Left lung (tissue), 4 donors: ENCODE measurements at regions not wholly inside any gene's neighbourhood (a gene's known extent, or its start where the extent isn't known, plus 50 kb on each side); places are given as distances from the start of the nearest gene placed in this dataset.
"Not testable (repeated sequence)": the region's sequence is repeated elsewhere in the genome, so short reads cannot be mapped to it uniquely, and the experiment has no call there.

Experiments
- ATAC-seq: fragments of 200-7000 bp; cut with Tn5 transposase; one replicate; pipeline ENCODE4 v1.9.1; 2020; ENCODE audit warnings: moderate library complexity
- DNase-seq, 4 donors: peaks; one replicate each; pipeline ENCODE4 v3.0.0-alpha.2; 2013 to 2020
- H3K27ac ChIP-seq, 2 donors: fragments of 200-600 bp; sonication (generic) in 1 of 2; one replicate each; pipeline versions ENCODE4 v1.5.0 to v1.8.0; 2020 to 2021
- H3K27me3 ChIP-seq, 2 donors: fragments of 200-600 bp; sonication (generic) in 1 of 2; one replicate each; pipeline versions ENCODE4 v1.5.0 to v1.8.0; 2020 to 2021
- H3K36me3 ChIP-seq, 2 donors: fragments of 200-600 bp; sonication (generic) in 1 of 2; one replicate each; pipeline versions ENCODE4 v1.5.0 to v1.8.0; 2020 to 2021
- H3K4me1 ChIP-seq, 2 donors: fragments of 200-600 bp; one replicate each; pipeline ENCODE4 v1.8.0; 2021
- H3K4me3 ChIP-seq, 2 donors: fragments of 200-600 bp; sonication (generic) in 1 of 2; one replicate each; pipeline versions ENCODE4 v1.5.0 to v1.8.0; 2020 to 2021; ENCODE audit warnings: mild to moderate bottlenecking in 1 of 2
- H3K9me3 ChIP-seq, 2 donors: fragments of 200-600 bp; sonication (generic) in 1 of 2; one replicate each; pipeline versions ENCODE4 v1.5.0 to v1.8.0; 2020 to 2021
- intact Hi-C, 2 donors: fragments of 100-400 bp; cut with DNase I; formaldehyde crosslinking; loops; one replicate each; pipeline versions ENCODE4 v1.11.2 to v1.14.2; 2022
- TF ChIP-seq, protein P1 (sequence below), 2 donors: fragments of 200-600 bp; sonication (generic) in 1 of 2; IDR thresholded peaks; one replicate each; pipeline versions ENCODE4 v1.5.0 to v1.8.0; 2021; ENCODE audit warnings: antibody characterized with exemption in 2 of 2
- donor health status: DM: no; HTN: yes; CAD: no.
- donor health status: DM: no; HTN: no; CAD: no.

DNA sequence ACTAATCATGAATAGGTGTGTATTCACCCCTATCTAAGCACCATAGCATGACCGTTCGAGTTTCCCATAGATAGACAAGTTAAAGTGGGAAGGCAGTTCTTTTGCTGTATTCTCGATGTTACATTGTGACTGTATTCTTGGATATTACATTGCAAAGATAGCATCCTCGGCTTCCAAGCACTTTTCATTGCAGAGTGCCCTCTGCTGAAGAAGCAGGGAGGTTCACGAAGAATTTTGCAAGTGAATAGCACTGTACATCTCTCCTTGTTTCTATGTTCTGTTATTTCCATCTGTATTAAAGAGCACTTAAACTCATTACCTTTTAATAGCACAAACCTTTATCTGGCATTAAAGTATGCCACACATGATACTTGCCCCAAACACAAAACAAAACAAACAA lies 426.7 kb upstream of the ARX start:
- Histone ChIP-seq H3K36me3 (no peaks in the 10 kb centered on the region), H3K27me3 (no peaks in the 10 kb centered on the region), H3K9me3 (no peaks in the 10 kb centered on the region), H3K4me3 (no peak overlapping the region), H3K4me1 (no peaks in the 10 kb centered on the region), H3K27ac (no peak overlapping the region)
- intact Hi-C loops: no loop called here
- TF ChIP-seq, protein P1, sequence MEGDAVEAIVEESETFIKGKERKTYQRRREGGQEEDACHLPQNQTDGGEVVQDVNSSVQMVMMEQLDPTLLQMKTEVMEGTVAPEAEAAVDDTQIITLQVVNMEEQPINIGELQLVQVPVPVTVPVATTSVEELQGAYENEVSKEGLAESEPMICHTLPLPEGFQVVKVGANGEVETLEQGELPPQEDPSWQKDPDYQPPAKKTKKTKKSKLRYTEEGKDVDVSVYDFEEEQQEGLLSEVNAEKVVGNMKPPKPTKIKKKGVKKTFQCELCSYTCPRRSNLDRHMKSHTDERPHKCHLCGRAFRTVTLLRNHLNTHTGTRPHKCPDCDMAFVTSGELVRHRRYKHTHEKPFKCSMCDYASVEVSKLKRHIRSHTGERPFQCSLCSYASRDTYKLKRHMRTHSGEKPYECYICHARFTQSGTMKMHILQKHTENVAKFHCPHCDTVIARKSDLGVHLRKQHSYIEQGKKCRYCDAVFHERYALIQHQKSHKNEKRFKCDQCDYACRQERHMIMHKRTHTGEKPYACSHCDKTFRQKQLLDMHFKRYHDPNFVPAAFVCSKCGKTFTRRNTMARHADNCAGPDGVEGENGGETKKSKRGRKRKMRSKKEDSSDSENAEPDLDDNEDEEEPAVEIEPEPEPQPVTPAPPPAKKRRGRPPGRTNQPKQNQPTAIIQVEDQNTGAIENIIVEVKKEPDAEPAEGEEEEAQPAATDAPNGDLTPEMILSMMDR (IDR thresholded peaks at IDR 0.05): no peak
- DNase-seq (peak in 1 of 4 donors; percentile 1), ATAC-seq (no peak)

DNA sequence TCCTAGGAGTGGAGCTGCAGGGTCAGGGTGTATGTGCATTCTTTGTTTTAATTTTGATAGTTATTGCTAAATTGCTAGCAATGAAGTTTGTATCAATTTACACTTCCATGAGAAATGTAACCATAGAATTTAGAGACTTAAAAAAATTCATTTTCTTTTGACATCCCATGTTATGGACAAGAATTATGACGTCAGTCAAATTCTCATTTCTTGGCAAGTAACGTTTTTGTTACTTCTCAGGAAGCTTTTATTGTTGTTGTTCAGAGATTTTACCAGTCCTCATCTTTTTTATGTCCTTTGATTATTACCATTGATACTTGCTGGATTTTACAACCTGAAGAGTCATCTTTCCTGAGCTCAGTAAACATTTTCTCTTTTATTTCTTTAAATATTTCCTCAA lies 417.5 kb upstream of the ARX start:
- no peaks in the 10 kb centered on the region for H3K9me3 ChIP-seq
- no peak for DNase-seq
- TF ChIP-seq, protein P1 (IDR thresholded peaks at IDR 0.05): no peak
- intact Hi-C loops: no loop called here
- no peaks in the 10 kb centered on the region for H3K4me1 ChIP-seq
- no peaks in the 10 kb centered on the region for H3K36me3 ChIP-seq
- no peak overlapping the region for H3K4me3 ChIP-seq
- no peak for ATAC-seq
- no peaks in the 10 kb centered on the region for H3K27me3 ChIP-seq
- no peak overlapping the region for H3K27ac ChIP-seq

DNA sequence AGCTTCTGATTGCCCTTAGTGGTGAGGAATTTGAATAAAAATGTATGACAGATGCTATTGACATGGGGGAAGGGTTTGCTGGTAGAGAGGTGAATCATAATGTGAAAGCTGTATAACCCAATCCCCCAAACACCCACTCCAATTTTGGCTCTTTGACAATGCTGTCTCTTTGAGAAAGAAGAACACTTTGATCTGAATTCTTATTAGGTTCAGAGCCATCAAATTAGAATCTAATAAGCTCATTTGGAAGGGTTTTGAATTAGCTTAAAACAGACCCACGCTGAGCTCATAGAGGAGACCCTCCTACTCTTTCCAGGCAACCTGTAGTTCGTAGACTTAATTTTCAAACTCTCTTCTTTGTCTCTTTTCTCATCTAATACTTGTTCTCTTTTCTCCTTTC lies 416.6 kb upstream of the ARX start:
- no peak for ATAC-seq
- intact Hi-C loops: no loop called here
- Histone ChIP-seq H3K4me1 (no peaks in the 10 kb centered on the region), H3K36me3 (no peaks in the 10 kb centered on the region), H3K27me3 (no peaks in the 10 kb centered on the region), H3K4me3 (no peak overlapping the region), H3K9me3 (no peaks in the 10 kb centered on the region), H3K27ac (no peak overlapping the region)
- DNase-seq: no peak
- TF ChIP-seq, protein P1 (IDR thresholded peaks at IDR 0.05): no peak

DNA sequence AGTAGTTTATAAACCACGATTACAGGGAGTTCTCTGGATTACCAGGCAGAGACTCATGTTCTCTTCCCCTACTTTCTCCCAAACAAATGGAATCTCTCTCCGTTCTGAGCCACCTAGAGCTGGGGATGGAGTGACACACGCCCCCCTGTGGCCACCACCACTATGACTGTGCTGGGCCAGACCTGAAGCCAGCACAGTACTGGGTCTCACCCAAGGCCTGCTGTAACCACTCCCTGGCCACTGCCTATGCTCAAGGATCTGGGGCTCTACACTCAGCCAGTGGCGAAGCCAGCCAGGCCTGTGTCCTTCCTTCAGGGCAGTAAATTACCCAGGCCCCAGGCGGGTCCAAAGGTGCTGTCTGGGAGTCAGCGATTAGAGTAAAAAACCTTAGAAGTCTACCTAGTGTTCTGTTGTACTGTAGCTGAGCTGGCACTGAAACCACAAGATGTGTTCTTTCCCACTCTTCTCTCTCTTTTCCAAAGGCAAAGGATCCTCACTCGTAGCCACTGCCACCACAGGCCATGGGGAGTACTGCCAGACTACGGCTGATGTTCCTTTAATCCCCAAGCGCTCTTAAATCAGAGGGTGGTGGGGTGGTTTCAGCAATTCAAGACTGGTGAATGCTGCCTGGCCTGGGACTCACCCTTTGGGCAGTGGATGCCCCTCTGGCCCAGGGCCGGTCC lies 412.2 kb upstream of the ARX start:
- Histone ChIP-seq H3K4me3 (no peak overlapping the region), H3K27me3 (no peaks in the 10 kb centered on the region), H3K9me3 (no peaks in the 10 kb centered on the region), H3K36me3 (no peaks in the 10 kb centered on the region), H3K4me1 (no peaks in the 10 kb centered on the region), H3K27ac (no peak overlapping the region)
- TF ChIP-seq, protein P1 (IDR thresholded peaks at IDR 0.05): no peak
- DNase-seq (peak in 1 of 4 donors; percentile 17), ATAC-seq (no peak)
- intact Hi-C loops: no loop called here

DNA sequence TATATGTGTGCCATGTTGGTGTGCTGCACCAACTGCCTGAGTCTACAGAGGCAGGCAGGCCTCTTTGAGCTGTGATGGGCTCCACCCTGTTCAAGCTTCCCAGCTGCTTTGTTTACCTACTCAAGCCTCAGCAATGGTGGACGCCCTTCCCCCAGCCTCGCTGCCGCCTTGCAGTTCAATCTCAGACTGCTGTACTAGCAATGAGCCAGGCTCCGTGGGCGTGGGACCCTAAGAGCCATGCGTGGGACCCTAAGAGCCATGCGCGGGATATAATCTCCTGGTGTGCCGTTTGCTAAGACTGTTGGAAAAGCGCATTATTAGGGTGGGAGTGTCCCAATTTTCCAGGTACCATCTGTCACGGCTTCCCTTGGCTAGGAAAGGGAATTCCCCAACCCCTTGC lies 388.4 kb upstream of the ARX start:
- H3K27me3 ChIP-seq, H3K4me1 ChIP-seq, H3K4me3 ChIP-seq, H3K36me3 ChIP-seq, intact Hi-C loops, H3K27ac ChIP-seq, DNase-seq, ATAC-seq, H3K9me3 ChIP-seq: not testable (repeated sequence)

DNA sequence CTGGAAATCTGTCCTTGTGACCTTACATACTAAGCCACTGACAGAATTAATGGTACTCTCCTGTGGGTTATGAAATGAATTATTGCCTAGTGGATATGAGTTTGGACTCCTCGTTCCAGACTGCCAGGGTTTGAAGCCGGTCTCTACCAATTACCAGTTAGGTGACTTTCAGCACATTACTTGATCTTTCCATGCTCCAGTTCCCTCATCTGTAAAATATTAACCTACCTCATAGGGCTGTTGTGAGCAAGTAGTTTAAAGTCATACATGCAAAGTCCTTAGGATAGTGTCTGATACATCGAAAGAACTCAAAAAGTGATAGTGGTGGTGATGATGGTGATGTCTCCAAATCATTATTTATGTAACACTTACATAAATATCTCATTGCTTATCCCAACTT lies 373.5 kb upstream of the ARX start:
- intact Hi-C loops: no loop called here
- ATAC-seq (no peak), DNase-seq (no peak)
- Histone ChIP-seq H3K36me3 (no peaks in the 10 kb centered on the region), H3K27ac (no peak overlapping the region), H3K4me3 (no peak overlapping the region), H3K27me3 (no peaks in the 10 kb centered on the region), H3K9me3 (peaks cover 0 to 11% of the 10 kb centered on the region in 2 donors), H3K4me1 (no peaks in the 10 kb centered on the region)
- TF ChIP-seq, protein P1 (IDR thresholded peaks at IDR 0.05): no peak
